ENCODE measurements at regions not wholly inside any gene's neighbourhood (a gene's known extent, or its start where the extent isn't known, plus 50 kb on each side); places are given as distances from the start of the nearest gene placed in this dataset.

- intact Hi-C loops (cut with DNase I; ENCODE audit: low total_unique reads) = no loop called here
- WGBS, 2 donors = 69 to 79% methylated on average over 1 of the region's 1 CpG
These were observed 534.5 kb upstream of the KCNMB2 start for GRCh38 chr3:178001670-178002101.

GRCh38 chr3:178002113-178002512 lies 534.1 kb upstream of the KCNMB2 start:
- DNase-seq = no peak

More at GRCh38 chr3:178001670-178002101, 534.5 kb upstream of the KCNMB2 start:
- Histone ChIP-seq H3K4me1 (no peaks in the 10 kb centered on the region), H3K9me3 (no peaks in the 10 kb centered on the region), H3K36me3 (ENCODE audit: low read depth, missing control alignments) (no peaks in the 10 kb centered on the region), H3K27me3 (no peaks in the 10 kb centered on the region), H3K4me3 (no peak overlapping the region), H3K27ac (no peak overlapping the region)
- no peak for DNase-seq
- TF ChIP-seq CTCF (IDR thresholded peaks at IDR 0.05) (no peak), POLR2A (IDR thresholded peaks at IDR 0.05) (no peak)

GRCh38 chr3:178003756-178004155 lies 532.5 kb upstream of the KCNMB2 start:
- no peak for TF ChIP-seq CTCF (IDR thresholded peaks at IDR 0.05)
- no peak for TF ChIP-seq POLR2A (IDR thresholded peaks at IDR 0.05)
- DNase-seq = no peak
- no peaks in the 10 kb centered on the region for H3K4me1 ChIP-seq

More at GRCh38 chr3:178002113-178002512, 534.1 kb upstream of the KCNMB2 start:
- no peak overlapping the region for H3K27ac ChIP-seq
- TF ChIP-seq POLR2A (IDR thresholded peaks at IDR 0.05) = no peak
- intact Hi-C loops (cut with DNase I; ENCODE audit: low total_unique reads) = no loop called here
- H3K9me3 ChIP-seq = no peaks in the 10 kb centered on the region
- no peak overlapping the region for H3K4me3 ChIP-seq
- no peaks in the 10 kb centered on the region for H3K4me1 ChIP-seq
- H3K27me3 ChIP-seq = no peaks in the 10 kb centered on the region
- no peaks in the 10 kb centered on the region for H3K36me3 ChIP-seq (ENCODE audit: low read depth, missing control alignments)

GRCh38 chr3:178005961-178006360 lies 530.3 kb upstream of the KCNMB2 start:
- whole genome bisulfite sequencing, 2 donors = 91 to 97% methylated on average over 1 of the region's 1 CpG
- Histone ChIP-seq H3K27ac (no peak overlapping the region), H3K4me1 (no peaks in the 10 kb centered on the region), H3K4me3 (no peak overlapping the region), H3K36me3 (ENCODE audit: low read depth, missing control alignments) (no peaks in the 10 kb centered on the region), H3K9me3 (no peaks in the 10 kb centered on the region), H3K27me3 (no peaks in the 10 kb centered on the region)
- no peak for TF ChIP-seq CTCF (IDR thresholded peaks at IDR 0.05)
- TF ChIP-seq POLR2A (IDR thresholded peaks at IDR 0.05) = no peak
- intact Hi-C loops (cut with DNase I; ENCODE audit: low total_unique reads) = no loop called here
- no peak for DNase-seq

More at GRCh38 chr3:178003756-178004155, 532.5 kb upstream of the KCNMB2 start:
- no peaks in the 10 kb centered on the region for H3K9me3 ChIP-seq
- no peak overlapping the region for H3K27ac ChIP-seq
- 81 to 84% methylated on average over 2 of the region's 2 CpGs for WGBS, 2 donors
- H3K27me3 ChIP-seq = no peaks in the 10 kb centered on the region
- H3K36me3 ChIP-seq (ENCODE audit: low read depth, missing control alignments) = no peaks in the 10 kb centered on the region
- intact Hi-C loops (cut with DNase I; ENCODE audit: low total_unique reads) = no loop called here
- no peak overlapping the region for H3K4me3 ChIP-seq

GRCh38 chr3:178010306-178010705 lies 525.9 kb upstream of the KCNMB2 start:
- H3K27ac ChIP-seq = no peak overlapping the region
- H3K4me3 ChIP-seq = no peak overlapping the region
- intact Hi-C loops (cut with DNase I; ENCODE audit: low total_unique reads) = no loop called here
- no peaks in the 10 kb centered on the region for H3K4me1 ChIP-seq
- TF ChIP-seq POLR2A (IDR thresholded peaks at IDR 0.05) (no peak), CTCF (IDR thresholded peaks at IDR 0.05) (no peak)
- 89 to 95% methylated on average over 2 of the region's 2 CpGs for WGBS, 2 donors
- no peaks in the 10 kb centered on the region for H3K27me3 ChIP-seq
- DNase-seq = no peak
- H3K9me3 ChIP-seq = no peaks in the 10 kb centered on the region
- no peaks in the 10 kb centered on the region for H3K36me3 ChIP-seq (ENCODE audit: low read depth, missing control alignments)

All from testis (tissue), 2 donors.